Mucosa of stomach (tissue), 1 donor: ENCODE measurements at regions not wholly inside any gene's neighbourhood (a gene's known extent, or its start where the extent isn't known, plus 50 kb on each side); places are given as distances from the start of the nearest gene placed in this dataset.

Experiments used
- H3K27me3 ChIP-seq: one replicate; pipeline ENCODE4 v1.7.0; 2013; ENCODE audit warnings: mild to moderate bottlenecking, low read length; ENCODE audit not compliant: control insufficient read depth, insufficient read depth
- H3K36me3 ChIP-seq: one replicate; pipeline ENCODE4 v1.7.0; 2013; ENCODE audit warnings: low read length; ENCODE audit not compliant: control insufficient read depth, insufficient read depth
- H3K4me1 ChIP-seq: one replicate; pipeline ENCODE4 v1.7.0; 2013; ENCODE audit warnings: mild to moderate bottlenecking, low read length; ENCODE audit not compliant: control insufficient read depth, insufficient read depth
- H3K4me3 ChIP-seq: one replicate; pipeline ENCODE4 v1.7.0; 2013; ENCODE audit warnings: low read length
- H3K9ac ChIP-seq: one replicate; pipeline ENCODE4 v1.7.0; 2013; ENCODE audit warnings: mild to moderate bottlenecking, low read length, moderate library complexity
- H3K9me3 ChIP-seq: one replicate; pipeline ENCODE4 v1.7.0; 2013; ENCODE audit warnings: mild to moderate bottlenecking, low read length, moderate library complexity; ENCODE audit not compliant: control insufficient read depth
- donor health status: Pancreatic carcinoma.

DNA sequence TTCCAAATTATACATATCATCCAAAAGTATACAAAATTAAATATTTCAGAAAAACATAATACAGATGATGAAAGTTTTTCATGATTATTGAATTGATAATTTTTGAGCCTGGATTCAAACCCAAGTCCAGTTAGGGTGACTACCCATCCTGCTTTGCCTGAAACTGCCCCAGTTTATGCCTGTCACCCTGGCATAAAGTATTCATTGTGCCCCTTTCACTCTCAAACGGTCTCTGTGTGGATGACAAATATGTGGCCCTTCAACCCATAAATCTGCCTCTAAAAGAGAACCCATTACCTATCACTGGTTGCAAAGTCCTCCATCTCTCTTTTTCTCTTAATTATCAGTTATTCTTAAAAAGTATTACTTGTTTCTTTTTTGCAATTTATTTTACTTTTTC is 553.7 kb upstream of the JARID2 start:
- Histone ChIP-seq H3K9ac (no peak overlapping the region), H3K4me3 (no peak overlapping the region), H3K27me3 (no peaks in the 10 kb centered on the region), H3K9me3 (no peaks in the 10 kb centered on the region), H3K36me3 (no peaks in the 10 kb centered on the region), H3K4me1 (no peaks in the 10 kb centered on the region)

DNA sequence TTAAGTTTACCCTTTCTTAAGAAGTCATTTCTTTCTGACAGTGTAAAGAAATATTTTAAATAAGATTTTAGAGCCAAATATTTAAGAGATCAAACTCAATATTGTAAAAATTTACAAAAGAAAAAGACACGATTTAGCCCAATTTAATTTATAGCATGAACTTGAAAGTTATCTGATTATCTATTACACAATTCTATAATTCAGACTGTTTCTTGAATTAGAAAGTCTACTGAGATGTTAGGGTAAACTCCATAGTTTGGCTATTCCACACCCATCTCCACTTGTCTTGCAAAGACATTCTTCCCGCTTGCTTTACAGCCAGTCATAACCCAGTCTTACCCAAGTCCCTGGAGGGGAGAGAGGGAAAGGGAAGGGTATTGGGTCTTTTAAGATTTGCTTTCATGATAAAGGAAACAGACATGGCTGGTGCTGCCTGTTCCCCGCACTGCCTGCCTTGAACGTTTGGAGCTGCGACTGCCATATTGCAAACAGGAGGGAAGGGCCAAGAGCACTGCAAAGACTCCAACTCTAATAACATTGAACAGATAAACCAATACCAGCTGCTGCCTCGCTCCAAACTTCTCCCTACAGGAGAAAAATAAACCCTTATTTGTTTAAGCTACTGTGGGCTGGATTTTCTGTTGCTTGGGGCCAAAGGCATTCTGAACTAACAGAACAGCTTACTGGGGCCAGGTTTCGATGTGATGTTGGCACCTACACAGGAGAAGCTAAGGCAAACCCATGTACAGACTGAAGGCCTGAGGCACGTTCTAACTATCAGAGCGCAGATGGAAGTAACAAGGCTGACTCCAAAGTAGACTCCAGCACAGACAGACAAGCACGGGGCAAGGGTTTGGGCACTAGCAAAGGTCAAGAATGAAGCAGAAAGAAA is 552.3 kb upstream of the JARID2 start:
- no peak overlapping the region for H3K9ac ChIP-seq
- no peaks in the 10 kb centered on the region for H3K9me3 ChIP-seq
- no peaks in the 10 kb centered on the region for H3K27me3 ChIP-seq

GRCh38 chr6:14694308-14694707 is 551.6 kb upstream of the JARID2 start:
- no peaks in the 10 kb centered on the region for H3K27me3 ChIP-seq
- H3K4me1 ChIP-seq: no peaks in the 10 kb centered on the region

More for the DNA sequence above, 552.3 kb upstream of the JARID2 start:
- Histone ChIP-seq H3K4me1 (no peaks in the 10 kb centered on the region), H3K36me3 (no peaks in the 10 kb centered on the region), H3K4me3 (no peak overlapping the region)

GRCh38 chr6:14695579-14695978 is 550.3 kb upstream of the JARID2 start:
- H3K27me3 ChIP-seq: no peaks in the 10 kb centered on the region
- no peaks in the 10 kb centered on the region for H3K9me3 ChIP-seq
- H3K36me3 ChIP-seq: no peaks in the 10 kb centered on the region
- no peaks in the 10 kb centered on the region for H3K4me1 ChIP-seq
- H3K4me3 ChIP-seq: no peak overlapping the region
- no peak overlapping the region for H3K9ac ChIP-seq

More at GRCh38 chr6:14694308-14694707, 551.6 kb upstream of the JARID2 start:
- Histone ChIP-seq H3K9ac (no peak overlapping the region), H3K36me3 (no peaks in the 10 kb centered on the region), H3K4me3 (no peak overlapping the region), H3K9me3 (no peaks in the 10 kb centered on the region)

DNA sequence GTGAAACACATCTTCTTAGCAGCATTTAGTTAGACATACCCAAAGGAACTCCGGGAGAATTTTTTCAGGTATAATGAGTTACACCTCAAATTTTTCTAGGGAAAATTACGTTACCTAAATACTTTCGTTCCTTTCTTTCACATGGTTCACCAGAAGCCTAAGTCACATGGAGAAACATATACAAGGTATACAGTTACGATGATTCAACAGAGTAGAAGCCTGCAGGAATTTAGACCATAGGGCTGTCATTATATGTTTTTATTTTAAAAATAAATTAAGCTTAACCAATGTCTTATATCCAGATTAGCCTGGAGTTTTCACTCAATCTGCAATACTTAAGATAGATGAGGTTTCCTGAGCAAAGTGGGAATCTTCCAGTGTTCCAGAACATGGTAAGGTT is 549.5 kb upstream of the JARID2 start:
- Histone ChIP-seq H3K9ac (no peak overlapping the region), H3K27me3 (no peaks in the 10 kb centered on the region), H3K9me3 (no peaks in the 10 kb centered on the region)

DNA sequence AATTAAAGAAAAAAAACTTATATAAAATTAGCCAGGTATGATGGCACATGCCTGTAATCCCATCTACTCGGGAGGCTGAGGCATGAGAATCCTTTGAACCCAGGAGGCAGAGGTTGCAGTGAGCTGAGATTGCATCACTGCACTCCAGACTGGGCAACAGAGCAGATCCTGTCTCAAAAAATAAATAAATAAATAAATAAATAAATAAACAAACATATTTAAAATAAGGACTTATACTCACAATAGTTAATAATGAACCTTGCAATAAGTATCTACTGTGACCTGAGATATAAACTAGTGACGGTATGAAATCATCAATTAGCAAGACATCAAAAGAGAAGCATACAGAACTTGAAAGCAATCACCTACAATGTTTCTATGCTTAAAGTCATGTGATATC is 548.4 kb upstream of the JARID2 start:
- H3K9ac ChIP-seq: no peak overlapping the region
- no peaks in the 10 kb centered on the region for H3K9me3 ChIP-seq
- H3K36me3 ChIP-seq: no peaks in the 10 kb centered on the region
- H3K27me3 ChIP-seq: no peaks in the 10 kb centered on the region
- no peaks in the 10 kb centered on the region for H3K4me1 ChIP-seq
- no peak overlapping the region for H3K4me3 ChIP-seq

More for the DNA sequence above, 549.5 kb upstream of the JARID2 start:
- H3K4me1 ChIP-seq: no peaks in the 10 kb centered on the region
- H3K36me3 ChIP-seq: no peaks in the 10 kb centered on the region
- H3K4me3 ChIP-seq: no peak overlapping the region

DNA sequence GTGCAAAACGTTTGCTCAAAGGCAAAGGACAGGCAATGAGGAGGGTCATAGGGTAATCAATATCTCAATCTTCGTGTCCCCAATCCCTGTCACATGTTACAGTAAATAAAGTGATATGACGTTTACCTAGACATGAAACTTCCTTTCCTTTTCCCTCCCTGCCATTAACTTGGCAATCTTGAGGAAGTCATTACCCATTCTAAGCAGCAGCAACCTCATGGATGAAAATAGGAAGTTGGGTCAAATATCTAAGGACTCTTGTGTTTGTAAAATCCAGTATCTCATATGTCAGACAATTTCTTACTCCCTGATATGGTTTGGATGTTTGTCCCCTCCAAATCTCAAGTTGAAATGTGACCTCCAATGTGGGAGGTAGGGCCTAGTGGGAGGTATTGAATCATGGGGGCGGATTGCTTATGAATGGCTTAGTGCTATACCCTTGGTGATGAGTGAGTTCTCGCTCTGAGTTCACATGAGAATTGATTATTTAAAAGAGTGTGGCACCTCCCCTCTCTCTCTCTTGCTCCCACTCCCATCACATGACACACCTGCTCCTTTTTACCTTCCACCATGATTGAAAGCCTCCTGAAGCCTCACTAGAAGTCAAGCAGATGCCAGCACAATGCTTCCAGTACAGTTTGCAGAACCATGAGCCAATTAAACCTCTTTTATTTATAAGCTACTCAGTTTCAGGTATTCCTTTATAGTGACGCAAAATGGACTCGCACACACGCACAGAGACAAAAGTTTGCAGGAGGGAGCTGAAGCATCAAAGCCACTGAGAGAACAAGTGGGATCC is 545.9 kb upstream of the JARID2 start:
- no peaks in the 10 kb centered on the region for H3K27me3 ChIP-seq

GRCh38 chr6:14701946-14702345 is 543.9 kb upstream of the JARID2 start:
- H3K4me1 ChIP-seq: peaks cover 14% of the 10 kb centered on the region
- no peaks in the 10 kb centered on the region for H3K36me3 ChIP-seq
- no peaks in the 10 kb centered on the region for H3K9me3 ChIP-seq
- H3K27me3 ChIP-seq: no peaks in the 10 kb centered on the region
- no peak overlapping the region for H3K4me3 ChIP-seq
- no peak overlapping the region for H3K9ac ChIP-seq

More for the DNA sequence above, 545.9 kb upstream of the JARID2 start:
- H3K4me1 ChIP-seq: no peaks in the 10 kb centered on the region
- no peaks in the 10 kb centered on the region for H3K9me3 ChIP-seq
- no peak overlapping the region for H3K4me3 ChIP-seq
- H3K9ac ChIP-seq: no peak overlapping the region
- H3K36me3 ChIP-seq: no peaks in the 10 kb centered on the region

GRCh38 chr6:14702678-14703077 is 543.2 kb upstream of the JARID2 start:
- Histone ChIP-seq H3K36me3 (no peaks in the 10 kb centered on the region), H3K4me3 (no peak overlapping the region), H3K9me3 (no peaks in the 10 kb centered on the region), H3K4me1 (peaks cover 17% of the 10 kb centered on the region), H3K9ac (no peak overlapping the region), H3K27me3 (no peaks in the 10 kb centered on the region)

GRCh38 chr6:14703586-14703985 is 542.3 kb upstream of the JARID2 start:
- Histone ChIP-seq H3K9me3 (no peaks in the 10 kb centered on the region), H3K4me3 (no peak overlapping the region), H3K9ac (no peak overlapping the region), H3K36me3 (no peaks in the 10 kb centered on the region), H3K4me1 (peaks cover 17% of the 10 kb centered on the region), H3K27me3 (no peaks in the 10 kb centered on the region)

DNA sequence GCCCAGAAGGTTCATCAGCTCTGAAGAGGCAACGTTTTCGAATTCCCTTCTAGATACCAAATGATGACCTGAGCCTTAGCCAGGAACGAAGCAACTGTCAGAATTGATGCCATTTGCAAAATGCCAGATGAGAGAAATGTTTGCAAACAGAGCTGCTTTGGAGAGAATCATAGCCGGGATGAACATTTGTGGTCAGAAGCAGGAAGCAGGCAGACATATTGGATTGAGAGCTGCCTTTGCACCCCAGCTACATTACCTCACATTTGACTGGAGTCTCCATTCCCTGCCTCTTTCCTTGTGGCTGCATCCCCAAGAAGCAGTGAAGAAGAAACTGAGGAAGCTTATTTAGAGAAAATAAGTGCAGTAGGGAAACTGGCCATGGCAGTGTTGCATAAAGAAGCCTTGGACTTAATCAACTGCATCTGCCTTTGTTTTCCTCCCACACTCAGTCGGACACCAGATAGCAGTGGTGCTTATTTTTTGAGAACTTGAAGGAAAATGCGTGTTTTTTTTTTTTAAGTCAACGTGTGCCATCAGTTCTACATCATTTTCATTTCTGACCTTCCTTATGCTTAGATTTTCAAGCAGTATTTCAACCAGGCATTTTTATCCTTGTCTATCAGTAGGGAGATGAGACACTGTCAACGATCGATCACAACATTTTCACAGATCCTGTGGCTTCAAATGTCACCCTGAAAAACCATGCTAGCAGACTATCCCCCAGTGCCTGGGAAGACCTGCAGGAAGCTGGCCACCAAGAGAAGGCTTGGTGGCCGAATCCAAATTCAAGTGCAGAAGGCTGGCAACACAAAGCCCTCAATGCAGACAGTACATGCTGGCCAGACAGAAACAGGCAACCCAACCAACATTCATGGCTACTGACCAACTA is 541.2 kb upstream of the JARID2 start:
- no peaks in the 10 kb centered on the region for H3K27me3 ChIP-seq
- no peaks in the 10 kb centered on the region for H3K36me3 ChIP-seq
- peaks cover 17% of the 10 kb centered on the region for H3K4me1 ChIP-seq
- H3K9ac ChIP-seq: no peak overlapping the region
- no peak overlapping the region for H3K4me3 ChIP-seq
- H3K9me3 ChIP-seq: no peaks in the 10 kb centered on the region
